HG03571 (cell line): ENCODE measurements at regions not wholly inside any gene's neighbourhood (a gene's known extent, or its start where the extent isn't known, plus 50 kb on each side); places are given as distances from the start of the nearest gene placed in this dataset.
A peak's percentile ranks its signal among the peaks of the same experiment; 100 is the strongest.

Source experiments
- ATAC-seq: cut with Tn5 transposase; IDR thresholded peaks from one replicate; pipeline ENCODE4 v1.9.1; 2021; ENCODE audit not compliant: unreplicated experiment

DNA sequence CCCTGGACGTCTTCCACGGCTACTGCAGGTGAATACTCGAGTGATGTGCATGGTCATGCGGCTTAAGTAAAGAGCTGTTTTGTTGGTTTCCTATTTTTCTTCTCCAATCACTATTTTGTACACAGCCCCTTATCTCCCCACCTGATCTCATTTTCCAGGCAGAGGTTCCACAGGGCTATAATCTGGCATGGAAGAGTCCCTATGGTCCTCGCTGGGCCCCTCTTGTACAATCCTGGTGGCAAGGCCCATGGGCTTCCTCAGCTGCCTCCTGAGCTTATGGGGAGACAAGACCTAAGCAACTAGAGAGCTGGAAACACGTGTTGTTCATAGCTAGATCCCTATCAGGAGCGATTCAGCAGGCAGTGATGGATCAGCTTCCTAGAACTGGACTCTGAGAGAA lies 181.3 kb upstream of the ADO start:
- no peak for ATAC-seq

- ATAC-seq, result no peak
Measured at GRCh38 chr10:62625484-62625883, 179.0 kb upstream of the ADO start.

- no peak for ATAC-seq
Measured at GRCh38 chr10:62626079-62626478, 178.4 kb upstream of the ADO start.

- no peak for ATAC-seq
Measured at GRCh38 chr10:62626817-62627216, 177.7 kb upstream of the ADO start.

DNA sequence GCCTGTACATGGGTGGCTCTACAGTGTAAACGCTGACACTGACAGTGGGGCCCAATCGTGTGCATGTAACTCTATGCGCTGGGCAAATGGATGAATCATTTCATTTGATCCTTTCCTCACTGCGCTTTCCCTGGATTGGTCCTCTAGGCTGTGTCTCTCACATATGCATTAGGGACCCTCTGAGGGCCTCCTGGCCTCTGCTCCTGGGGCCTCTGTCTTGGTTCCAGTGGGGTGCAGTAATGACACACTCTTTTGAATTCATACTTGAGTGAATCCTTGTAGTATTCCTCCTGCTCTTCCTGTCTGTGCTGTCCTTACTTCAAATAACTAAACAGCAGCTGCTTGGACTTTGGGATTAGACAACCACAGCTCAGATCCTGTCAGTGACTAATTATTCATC lies 176.5 kb upstream of the ADO start:
- ATAC-seq, result no peak

DNA sequence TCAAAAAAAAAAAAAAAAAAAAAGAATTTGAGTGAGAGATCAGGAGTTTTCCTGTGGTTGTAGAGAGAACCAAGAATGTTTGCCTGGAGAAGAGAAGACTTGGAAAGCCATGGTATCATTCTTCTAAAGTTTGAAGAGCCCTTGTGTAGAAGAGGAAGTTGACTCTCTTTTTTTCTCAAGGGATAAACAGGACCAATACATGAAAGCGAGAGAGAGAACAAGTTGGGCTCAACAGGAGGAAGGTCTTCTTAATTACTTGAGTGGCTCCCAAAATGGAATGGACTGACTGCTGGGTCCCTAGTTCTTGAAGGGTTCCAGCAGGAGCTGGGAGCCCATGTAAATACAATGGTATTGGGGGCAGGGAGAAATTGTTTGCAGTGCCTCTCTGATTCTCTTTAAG lies 173.3 kb upstream of the ADO start:
- ATAC-seq, result no peak

DNA sequence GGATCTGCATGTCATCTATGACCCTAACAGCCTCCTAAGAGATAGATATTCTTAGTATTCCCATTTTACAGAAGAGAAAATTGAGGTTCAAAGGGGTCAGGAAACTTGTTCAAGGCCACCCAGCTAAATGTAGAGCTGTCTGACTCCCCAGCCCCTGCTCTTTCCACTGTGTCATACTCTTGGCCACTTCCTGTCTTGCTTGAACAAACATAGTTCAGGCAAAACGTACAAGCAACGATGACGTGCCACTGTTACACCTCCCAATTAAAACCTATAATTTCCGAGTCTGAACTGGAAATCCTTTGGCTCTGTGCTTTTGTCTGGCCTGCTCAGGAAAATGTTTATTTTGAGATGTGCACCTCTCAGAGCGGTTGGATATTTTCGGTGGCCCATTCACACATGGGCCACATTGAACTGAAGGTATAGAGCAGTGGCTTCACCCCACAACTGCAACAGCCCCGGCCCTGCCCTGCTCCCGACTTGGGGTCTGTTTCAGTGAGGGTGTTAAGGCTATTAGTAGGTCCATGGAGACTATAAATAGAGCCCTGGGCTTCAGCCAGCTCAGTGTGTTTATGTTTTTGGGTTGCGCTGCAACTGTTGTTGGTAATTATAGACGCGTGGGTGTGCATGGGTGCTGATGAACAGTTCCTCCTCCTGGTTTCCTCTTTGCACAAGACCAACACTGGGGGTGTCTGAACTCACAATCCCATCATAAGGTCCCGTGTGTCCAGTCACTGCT lies 172.3 kb upstream of the ADO start:
- ATAC-seq, result peak; percentile 67

- ATAC-seq, result no peak
Measured at GRCh38 chr10:62633976-62634375, 170.5 kb upstream of the ADO start.

DNA sequence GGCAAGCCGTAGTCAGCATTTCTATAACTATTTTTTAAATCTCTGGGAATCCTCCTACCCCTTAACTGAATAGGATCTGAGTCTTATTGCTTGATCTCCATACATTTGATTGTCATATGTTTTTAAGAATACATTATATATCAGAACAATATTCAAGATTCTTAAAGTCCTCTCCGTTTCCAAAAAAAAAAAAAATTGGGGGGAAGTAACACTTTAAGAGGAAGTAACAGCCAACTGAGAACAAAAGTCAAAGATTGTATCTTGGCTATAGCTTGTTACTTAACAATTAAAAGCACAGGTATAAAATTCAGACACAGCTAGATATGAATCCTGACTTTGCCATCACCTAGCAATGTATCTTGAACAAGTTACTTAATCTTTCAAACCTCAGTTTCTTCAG lies 169.9 kb upstream of the ADO start:
- no peak for ATAC-seq

GRCh38 chr10:62635127-62635526 lies 169.4 kb upstream of the ADO start:
- no peak for ATAC-seq

DNA sequence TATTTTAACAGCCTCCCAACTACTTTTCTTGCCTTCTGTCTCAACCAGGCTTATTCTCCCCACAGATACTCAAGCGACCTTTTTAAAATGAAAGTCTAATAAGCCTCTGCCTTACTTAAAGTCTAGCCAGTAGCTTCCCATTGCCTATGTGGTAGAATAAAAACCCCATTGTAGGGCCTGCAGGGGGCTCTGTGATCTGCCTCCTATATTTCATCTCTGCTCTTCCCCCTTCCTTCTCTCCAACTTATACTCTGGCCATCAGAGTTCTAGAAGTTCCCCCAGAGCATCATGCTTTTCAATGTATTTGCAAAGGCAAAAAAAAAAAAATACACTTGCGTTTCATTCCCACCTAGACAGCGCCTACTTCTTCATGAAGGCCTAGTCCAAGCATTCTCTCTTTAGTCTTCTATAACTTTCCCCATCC lies 167.7 kb upstream of the ADO start:
- ATAC-seq, result no peak

- ATAC-seq, result peak; percentile 59
Measured at GRCh38 chr10:62637249-62638061, 167.1 kb upstream of the ADO start.

DNA sequence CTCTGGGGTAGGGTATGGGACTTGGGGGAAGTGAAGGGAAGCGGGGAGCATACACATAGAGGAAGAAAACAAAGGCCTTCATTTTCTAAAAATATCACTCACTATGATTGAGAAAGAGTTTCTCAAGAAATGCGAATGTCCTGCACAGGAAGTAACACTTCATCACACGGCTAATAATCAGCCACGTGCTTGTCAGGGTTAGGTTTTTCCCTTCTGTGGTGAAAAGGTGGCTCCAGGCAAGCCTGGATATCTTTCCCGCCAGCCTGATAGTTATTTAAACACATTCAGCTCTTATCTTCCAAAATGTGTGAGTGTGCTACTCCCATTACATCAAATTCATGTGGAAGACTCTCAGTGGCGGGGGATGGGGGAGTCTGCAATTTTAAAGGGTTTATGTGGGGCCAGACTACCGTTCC lies 166.4 kb upstream of the ADO start:
- ATAC-seq, result peak; percentile 38

GRCh38 chr10:62639144-62639543 lies 165.4 kb upstream of the ADO start:
- no peak for ATAC-seq

DNA sequence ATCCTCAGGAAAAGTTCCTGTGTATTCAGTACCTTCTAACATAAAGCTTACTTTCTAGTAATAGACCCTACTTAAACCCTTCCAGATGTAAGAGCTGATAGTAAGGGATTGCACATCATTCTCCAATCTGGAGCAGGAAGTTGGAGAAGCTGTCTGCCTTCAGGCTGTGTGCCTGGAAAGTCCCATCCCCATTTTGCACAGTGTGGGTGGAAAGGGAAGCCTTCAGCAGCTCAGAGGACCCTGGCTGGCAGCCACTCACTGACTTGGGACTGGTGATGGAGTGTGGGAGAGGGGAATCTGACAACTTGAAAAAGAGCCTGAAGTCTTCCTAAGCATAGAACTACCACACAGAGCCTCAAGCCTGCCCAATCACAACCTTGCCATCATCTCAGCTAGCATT lies 164.1 kb upstream of the ADO start:
- ATAC-seq, result no peak

- ATAC-seq, result no peak
Measured at GRCh38 chr10:62643606-62644587, 160.6 kb upstream of the ADO start.

DNA sequence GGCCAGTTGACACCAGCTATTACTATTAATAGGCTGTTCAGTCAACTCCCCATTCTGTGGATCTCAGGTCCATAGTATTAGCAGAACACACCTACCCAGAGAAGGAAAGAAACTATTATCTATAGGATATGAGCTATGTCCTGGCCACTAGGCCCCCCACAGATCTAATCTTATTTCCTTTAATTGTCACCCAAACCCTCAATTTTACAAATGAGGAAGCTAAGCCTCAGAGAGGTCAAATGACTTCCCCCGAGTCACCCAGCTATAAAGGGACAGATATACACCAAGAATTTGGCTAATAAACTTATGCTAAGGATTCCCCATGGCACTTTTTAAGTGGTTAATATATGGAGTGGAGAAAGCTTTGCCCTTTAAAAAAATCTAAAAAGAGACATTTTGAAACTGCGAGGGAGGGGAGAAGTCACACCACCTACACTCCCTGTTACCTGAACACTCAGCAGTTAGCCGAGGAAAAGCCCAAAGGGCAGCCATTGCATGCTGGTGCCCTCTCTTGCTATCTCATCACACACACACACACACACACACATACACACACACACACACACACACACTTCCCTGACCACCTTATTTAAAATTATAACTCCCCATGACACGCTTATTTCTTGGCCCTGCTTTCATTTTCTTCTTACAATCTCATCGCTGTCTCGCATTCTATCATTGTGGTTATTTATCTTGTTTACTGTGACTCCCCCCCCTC lies 157.0 kb upstream of the ADO start:
- no peak for ATAC-seq

GRCh38 chr10:62648921-62649320 lies 155.6 kb upstream of the ADO start:
- ATAC-seq, result no peak

DNA sequence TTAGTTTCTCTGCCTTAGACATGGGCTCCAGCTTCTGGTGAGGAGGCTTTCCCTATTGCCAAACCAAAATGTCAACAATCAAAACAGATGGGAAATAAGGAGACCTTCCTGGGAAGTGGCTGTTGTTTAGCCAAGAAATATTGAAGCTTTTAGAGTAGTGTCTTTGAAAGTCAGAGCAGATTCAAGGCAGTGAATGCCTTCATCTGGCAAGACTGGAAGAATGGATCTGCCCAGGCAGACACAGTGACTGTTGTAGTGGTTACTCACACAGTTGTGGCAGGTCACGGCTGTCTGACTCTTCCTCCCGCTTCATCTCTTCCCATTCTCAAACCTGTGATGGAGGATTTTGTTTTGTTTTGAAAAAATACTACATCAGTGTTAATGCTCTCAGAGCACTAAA lies 154.1 kb upstream of the ADO start:
- ATAC-seq, result no peak

- no peak for ATAC-seq
Measured at GRCh38 chr10:62651341-62651740, 153.2 kb upstream of the ADO start.

GRCh38 chr10:62652114-62652513 lies 152.4 kb upstream of the ADO start:
- no peak for ATAC-seq
